Activated CD4-positive, alpha-beta T cell treated with anti-CD3 and anti-CD28 coated beads, Interleukin-2, amount 50 U/mL, for 16 hours (primary cell): ENCODE measurements at regions not wholly inside any gene's neighbourhood (a gene's known extent, or its start where the extent isn't known, plus 50 kb on each side); places are given as distances from the start of the nearest gene placed in this dataset.
"Not testable (repeated sequence)": the region's sequence is repeated elsewhere in the genome, so short reads cannot be mapped to it uniquely, and the experiment has no call there.

Experiments used
- DNase-seq: peaks from one replicate; pipeline ENCODE4 v3.0.0-alpha.2; 2020

DNA sequence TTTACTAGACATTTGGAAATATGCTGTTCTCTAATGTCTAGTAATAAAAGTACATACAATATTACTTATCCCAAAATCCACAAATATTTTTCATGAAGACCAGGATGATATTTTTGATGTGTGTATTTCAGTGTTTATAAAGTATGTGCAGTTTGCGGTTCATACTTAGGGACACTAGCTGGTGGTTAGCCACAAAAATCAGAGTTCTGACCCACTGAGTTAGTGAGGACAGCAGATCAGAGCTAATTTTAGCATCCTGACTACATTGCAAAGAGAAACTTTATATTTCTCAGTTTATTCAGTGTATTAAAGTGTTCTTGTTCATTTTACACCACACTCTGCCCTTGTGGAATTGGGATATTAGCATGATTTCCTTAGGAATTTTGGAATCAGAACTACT is 655.3 kb downstream of the HTR1A start:
- no peak for DNase-seq

DNA sequence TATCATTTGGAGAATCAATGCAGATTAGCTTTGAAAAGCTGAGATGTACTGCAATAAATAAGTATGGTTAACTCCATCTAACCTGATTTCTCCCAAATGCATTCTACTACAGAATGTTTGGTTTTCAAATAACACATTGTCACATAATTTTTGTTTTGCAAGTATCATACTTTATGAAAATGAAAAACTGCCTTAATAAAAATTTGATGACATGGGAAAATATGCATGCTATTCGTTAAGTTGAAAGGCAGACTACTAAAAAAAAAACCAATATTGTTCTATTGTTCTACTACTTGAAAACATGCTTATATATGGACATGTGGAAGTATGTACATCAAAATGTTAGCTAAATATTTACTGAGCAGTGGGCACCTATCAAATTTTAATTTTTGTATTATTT is 668.9 kb downstream of the HTR1A start:
- DNase-seq = no peak

DNA sequence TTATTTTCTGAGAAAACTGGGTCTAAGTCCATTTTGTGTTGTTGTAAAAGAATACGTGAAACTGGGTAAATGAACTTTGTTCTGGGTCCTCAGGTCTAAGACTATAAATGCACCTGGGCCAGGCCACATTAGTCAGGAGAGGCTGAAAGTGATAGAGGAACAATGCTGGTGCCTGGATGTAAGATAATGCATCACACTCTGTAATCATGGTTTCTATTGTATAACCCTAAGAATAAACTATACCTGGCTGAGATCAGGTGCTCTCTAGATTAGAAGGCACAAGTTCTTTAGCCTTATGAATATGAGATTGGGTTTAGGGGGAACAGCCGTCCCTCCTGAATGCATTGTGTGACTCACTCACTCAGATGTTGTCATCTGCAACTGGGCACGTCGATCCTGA is 675.5 kb downstream of the HTR1A start:
- DNase-seq = no peak

DNA sequence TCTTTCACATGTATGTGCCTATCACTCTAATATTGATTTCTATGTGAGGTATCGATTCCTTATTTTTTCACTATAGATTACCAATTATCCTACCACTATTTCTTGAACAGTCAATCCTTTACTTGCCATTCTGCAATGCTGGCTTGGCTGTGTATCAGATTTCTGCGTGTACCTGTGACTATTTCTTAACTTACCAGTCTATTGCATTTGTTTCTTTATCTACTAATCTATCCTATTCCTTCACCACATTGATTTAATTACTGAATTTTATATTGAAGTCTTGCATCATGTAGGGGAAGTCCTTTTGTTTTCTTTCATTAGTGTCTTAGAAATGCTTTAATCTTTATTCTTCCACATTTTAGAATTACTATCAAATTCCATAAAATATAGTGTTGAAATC is 684.8 kb downstream of the LRRC70 start:
- DNase-seq = no peak

DNA sequence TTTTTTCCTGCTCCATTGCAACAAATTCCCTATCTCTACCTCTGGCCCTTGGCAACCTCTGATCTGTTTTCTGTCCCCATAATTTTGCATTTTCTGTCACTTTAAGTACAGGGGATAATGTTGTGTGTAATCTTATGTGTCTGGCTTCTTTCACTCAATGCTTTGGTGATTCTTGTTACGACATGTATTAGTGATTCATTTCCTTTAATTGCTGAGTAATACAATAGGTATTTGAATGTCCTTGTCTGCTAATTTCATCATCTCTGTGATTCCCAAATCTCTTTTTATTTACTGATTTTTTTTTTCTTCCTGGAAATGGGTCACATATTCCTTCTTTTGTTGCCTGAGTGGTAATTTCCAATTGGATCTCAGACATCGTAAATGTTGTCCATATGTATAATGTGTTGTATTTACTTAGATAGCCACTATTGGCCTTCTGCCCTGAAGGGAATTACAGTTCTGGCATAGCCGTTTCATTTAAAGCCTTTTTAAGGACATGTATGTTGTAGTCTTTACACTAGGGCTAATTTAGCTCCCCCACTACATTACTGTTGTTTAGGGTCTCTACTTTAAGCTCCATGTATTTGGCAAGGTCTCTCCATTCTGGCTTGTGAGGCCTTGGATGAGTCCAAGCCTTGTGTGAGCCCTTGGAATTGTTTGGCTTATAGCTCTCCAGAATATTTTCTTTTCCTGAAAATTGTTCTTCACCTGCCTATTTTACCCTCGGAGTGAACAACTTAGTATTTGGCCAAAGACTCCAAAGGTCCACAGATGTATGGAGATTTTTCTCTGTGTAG is 683.8 kb downstream of the LRRC70 start:
- DNase-seq = no peak

DNA sequence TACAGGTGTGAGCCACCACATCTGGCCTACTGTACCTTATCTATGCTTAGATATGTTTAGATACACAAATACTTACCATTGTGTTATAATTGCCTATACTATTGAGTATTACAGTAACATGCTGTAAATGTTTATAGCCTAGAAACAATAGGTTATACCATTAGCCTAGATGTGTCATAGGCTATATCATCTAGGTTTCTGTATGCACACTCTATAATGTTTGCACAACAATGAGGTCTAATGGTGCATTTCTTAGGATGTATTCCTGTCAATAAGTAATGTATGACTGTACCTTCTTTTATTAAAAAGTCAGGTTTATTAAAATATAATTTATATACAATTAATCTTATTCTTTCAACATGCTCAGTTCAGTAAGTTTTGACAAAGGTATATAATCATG is 683.1 kb downstream of the LRRC70 start:
- DNase-seq = no peak

DNA sequence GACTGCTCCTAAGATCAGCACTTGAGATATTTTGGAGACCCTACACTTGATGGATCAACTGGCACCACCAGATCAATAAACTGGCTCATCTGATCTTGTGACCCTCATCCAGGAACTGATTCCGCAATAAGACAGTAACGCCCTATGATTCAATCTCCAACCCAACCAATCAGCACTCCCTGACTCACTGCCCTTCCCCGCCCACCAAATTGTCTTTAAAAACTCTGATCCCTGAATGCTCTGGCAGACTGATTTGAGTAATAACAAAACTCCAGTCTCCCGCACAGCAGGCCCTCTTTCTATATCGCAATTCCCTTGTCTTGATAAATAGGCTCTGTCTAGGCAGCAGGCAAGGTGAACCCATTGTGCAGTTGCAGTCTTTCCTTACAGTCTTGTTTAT is 677.0 kb downstream of the LRRC70 start:
- no peak for DNase-seq

DNA sequence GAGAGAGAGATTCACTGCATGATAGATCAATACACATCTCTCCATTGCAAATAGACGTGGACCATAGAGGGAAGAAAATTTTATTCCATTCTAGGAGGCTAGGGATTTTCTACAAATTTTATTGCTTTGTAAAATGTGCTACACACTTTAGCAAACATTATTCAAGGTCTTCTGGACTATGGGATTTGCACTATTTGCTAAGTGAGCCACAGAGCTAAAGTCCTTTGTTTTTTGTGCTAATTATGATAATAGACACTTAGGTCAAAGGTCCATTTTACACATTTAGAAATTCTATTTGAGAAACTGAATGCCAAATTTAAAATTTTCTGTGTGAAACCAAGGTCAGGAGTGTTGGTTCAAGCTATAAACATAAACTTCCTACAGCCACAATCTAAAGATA is 672.3 kb downstream of the LRRC70 start:
- DNase-seq = no peak

DNA sequence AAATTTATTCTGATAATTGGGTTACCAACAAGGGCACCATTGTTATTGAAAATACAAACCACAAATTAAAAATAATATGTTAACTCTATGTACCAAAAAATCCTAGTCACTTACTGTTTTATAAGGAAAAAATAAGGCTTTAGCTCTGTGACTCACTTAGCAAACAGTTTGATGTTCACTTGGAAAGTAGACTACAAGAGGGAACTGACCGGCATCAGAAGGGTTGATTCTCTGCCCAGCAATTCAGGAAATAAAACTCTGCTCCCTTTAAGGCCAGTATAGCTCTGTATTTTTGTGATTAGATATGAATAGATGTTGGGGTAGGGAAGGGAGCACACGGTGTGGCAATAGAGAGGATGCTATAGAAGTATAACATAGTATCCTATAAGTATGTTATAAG is 671.3 kb downstream of the LRRC70 start:
- DNase-seq = no peak

DNA sequence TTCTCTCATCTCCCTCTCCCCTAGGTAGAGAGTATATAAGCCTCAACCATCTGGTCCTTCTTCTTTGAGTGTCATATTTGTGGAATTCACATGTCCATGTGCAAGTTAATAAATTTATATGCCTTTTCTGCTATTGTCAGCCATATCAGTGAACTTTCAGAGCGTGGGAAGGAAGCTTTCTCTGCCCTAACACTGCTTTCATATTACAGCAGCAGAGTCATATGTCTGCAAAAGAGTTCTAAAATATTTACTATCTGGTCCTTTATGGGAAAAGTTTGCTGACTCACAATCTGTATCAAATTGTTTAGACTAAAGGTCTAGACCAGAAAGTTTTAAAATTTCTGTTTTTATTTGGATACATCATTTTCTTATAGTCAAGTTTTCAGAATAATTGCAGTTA is 669.0 kb downstream of the LRRC70 start:
- DNase-seq = no peak

DNA sequence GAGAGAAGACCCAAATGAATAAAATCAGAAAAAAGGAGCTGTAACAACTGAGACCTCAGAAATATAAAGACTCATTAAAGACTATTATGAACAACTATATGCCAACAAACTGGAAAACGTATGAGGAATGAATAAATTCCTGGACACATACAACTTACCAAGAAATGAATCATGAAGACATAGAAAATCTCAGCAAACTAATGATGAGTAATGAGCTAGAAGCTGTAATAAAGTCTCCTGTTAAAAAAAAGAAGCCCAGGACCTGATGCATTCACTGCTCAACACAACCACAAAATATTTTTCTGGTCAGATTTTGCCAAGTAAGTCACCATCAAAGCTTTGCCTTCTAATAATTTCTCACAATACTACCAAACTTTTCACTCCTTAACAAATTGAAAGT is 666.7 kb downstream of the LRRC70 start:
- no peak for DNase-seq

DNA sequence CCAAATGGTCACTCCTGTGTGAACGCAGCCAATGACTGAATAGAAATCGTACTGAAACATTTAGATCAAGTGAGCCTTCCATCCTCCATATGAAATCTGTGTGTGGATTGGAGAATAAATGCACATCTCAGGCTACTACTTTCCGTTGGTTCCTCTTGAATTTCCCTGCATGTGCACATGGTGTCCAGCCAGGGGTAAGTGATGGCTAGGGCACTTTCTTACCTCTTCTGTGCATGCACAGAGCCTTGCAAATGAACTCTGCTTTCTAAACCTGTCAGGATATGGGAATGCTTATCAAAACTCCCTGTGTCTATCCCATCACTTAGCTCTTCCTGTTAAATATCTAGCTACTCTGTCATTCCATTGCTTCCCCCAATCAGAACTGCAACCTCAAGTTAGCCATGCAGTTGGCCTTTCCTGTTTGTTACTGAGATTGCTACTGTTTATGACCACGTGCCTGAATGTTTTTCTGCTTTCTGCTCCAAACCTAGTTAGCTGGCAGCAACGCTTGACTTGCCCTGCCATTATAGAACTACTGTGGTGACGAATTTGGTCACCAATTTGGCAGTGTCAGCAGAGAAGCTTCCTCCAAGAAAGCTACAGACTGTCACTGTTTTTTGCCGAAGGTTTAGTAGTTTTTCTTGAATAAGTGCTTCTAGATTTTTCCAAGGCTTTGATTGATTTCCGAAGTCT is 661.6 kb downstream of the LRRC70 start:
- DNase-seq = no peak

DNA sequence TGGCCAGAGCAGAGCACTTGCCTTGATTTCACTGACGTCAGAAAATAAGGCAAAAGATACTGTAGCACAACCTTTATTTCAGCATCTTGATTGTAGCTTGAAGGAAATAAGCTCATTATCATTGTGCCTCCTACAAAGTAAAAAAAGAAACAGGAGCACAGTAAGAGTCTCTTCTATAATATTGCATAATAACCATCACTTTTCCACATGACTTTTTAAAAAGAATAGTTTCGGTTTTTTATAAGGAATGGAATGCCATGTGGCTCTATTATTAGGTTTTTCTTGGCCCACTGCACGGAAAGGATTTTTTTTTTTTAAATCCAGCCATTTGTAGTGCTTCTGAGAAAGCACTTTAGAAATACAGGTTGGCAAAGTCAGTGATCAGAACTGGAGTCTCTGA is 655.3 kb downstream of the LRRC70 start:
- no peak for DNase-seq

DNA sequence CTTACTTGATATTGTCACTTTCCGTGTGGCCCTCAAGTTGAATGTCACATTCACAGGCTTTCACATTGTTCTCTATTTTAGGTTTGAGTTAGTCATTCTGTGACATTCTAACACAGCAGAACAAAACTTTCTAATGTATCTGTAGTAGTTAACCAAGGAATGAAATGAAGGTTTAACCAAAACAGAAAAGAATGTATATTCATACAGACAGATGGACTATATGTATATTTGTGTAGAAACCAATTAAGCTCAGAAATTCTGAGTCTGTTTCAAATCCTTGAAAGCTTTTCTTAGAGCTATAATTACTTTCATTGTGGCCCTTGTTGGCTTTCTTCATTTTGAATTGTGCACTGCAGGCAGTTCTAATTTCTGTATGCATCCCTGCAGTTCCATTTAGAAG is 654.7 kb downstream of the LRRC70 start:
- DNase-seq = no peak

DNA sequence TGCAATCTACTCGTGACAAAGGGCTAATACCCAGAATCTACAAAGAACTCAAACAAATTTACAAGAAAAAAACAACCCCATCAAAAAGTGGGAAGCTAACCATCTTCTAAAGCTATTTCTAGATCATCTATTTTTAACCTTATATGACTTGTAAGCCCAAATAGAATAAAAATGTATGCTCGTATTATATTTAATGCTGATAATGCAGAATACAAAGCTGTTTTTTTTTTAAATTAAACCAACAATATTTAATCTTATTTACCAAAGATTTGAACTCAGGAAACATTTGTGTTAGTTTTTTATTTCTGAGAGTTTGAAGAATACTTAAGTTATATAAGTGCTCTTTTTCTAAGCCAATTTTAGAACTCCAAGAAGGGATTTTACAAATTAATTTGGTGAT is 652.1 kb downstream of the LRRC70 start:
- DNase-seq = no peak

DNA sequence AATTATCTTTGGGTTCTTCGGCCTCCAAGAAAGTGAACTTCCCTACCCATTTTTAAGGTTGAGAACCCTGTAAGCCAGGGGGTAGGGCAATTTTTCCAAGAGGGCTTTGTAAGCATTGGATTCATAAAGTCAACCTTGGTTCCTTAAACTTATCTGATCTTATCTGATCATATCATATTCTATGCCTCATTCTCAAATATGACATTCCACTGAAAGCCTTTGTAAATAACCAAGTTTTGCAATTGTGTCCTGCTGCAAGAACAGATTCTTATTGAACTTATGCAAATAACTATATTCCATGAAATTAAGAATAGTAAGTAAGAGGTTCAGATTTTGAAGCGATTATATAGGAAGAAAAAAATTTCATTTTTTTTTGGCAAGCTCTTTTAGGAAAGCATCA is 649.5 kb downstream of the LRRC70 start:
- no peak for DNase-seq

DNA sequence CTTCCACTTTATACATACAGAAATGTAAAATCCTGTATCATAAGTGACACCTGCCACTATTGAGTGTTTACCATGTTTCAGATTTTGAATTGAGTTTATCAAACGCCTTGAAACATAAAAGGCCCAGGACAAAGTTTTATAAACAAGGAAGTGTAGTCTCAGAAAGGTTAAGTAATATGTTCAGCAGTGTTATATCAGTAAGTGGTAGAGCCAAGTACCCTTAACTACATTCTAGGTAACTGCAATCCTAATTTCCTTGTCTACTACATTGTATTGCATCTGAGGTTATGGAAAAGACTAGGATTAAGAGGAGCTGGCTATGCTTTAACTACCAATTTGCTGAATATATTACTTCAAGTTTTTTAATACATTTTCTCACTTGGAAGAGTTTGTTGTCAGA is 641.6 kb downstream of the LRRC70 start:
- no peak for DNase-seq

DNA sequence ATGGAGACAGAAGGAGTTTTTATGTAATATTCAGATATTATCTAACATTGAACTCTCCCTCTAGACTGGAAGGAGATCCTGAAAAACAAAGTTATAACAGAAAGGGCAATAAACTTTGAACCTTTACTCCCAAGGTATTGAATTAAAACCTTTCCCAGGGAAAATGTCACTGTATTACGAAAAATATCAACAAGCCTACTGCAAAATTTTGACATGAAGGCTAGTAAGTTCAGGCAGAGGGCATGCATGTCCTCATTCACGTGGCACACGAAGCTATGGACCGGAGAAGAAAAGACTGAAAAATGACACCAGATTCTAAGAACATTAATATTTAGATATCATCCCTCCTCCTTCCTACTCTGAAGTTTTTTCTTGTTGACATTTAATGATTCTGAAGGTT is 638.8 kb downstream of the LRRC70 start:
- DNase-seq = no peak

DNA sequence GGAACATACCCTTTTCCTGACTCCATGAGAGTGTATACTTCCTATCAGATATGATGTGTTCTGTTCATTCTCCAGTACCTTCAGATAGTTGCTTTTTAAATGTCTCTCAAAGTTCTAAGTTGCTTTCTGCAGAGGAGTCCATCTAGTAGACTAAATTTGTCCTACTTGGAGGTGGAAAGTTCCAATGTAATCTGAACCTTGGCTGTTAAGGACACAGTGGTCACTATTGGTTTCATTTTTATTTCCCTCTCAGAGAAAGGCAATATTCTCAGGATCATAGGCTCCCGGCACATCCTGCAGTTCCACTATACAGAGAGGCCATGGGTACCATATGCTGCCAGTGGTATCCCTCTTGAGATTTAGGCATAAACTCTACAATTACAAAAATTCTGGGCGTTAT is 634.6 kb downstream of the LRRC70 start:
- DNase-seq = no peak

DNA sequence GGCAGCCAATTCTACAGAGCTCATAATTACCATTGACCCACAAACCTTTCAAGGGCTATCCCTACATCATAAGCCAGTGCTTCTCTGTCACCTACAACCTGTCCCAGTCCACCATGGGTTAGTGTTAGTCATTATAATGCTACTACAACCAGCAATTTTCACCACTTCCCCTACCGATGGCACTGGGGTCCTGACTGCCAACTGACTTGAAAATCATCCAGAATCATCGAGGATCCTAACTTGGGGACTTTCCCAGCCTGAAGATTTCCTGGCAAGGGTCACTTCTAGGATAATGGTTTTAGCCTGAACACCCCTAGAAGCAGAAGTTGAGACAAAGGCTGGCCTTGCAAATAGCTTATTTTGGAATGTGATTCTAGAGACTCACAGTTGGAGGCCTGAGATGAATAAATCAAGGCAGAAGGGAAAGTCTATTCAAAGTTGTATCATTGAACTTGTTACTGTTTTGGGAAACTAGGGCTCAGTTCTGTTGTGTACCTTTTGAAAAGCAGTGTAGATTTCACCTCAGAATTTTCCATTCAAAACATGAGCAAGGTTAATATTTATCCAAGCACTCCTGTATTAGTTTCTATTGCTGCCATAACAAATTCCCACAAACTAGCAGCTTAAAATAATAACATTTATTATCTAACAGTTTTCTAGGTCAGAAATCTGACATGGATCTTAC is 633.0 kb downstream of the LRRC70 start:
- no peak for DNase-seq

DNA sequence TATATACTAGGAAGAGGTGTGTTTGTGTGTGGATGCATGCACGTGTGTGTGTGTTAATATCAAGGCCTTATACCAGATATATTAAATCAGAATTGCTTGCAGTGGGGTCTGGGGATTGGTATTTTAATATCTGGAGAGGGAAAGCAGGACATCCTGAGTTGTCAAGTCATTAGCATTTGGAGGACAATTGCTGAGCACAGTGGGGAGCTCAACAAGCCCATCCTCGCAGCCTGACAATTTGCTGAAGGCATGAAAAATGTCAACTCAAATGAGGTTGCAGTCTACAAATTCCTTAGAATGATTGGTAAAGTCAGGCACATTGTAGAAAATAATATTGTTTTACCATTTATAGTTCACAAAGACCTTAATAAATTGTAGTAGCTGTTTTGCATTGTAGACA is 627.4 kb downstream of the LRRC70 start:
- no peak for DNase-seq

DNA sequence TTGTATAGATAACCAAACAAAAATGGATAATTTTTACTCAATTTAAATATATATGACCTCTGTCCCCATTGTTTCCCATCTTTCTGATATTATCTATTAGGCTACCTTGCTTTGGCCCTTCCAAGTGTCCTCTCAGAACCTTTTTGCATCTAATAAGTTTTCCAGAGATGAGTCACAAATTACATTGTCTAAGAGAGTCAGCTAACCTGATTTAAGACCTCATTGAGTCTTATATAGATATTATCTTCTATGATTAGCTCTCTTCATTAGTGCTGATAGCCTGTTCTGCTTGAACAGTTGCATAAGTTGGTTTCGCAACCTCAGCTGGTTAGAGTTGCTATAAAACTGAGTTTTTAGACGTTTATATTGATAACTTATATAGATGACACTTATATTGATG is 623.1 kb downstream of the LRRC70 start:
- DNase-seq = no peak

DNA sequence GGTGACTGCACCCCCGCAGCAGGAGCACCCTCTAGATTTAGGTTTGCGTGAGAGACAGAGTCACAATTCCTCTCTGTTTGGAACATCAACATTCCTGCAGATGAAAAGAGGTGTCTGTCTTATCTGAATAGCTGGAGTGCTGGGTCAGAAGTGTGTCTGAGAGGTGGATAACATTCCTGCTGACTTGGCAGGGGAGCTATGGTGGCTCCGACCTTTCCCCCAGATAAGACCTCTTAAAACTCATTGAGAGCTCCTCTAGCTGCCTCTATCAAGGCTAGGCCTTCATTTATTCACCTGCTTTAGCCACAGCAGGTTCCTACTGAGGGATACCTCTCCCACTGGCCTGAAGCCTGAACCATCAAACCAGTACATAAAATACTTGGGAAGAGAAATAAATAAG is 615.5 kb downstream of the LRRC70 start:
- no peak for DNase-seq

DNA sequence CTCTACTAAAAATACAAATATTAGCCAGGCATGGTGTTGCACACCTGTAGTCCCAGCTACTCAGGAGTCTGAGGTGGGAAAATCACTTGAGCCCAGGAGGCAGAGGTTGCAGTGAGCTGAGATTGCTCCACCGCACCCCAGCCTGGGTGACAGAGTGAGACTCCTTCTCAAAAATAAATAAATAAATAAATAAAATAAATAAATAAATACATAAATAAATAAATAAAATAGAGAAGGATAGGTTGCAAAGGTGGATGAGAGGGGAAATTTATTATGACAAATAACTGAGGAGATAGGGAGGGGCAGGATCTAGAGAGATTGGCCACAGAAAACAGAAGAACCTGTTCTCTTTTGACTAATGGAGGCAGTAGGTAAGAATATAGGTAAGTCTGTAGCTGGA is 601.6 kb downstream of the LRRC70 start:
- DNase-seq = not testable (repeated sequence)
